IMR-90 (cell line): ENCODE measurements at regions not wholly inside any gene's neighbourhood (a gene's known extent, or its start where the extent isn't known, plus 50 kb on each side); places are given as distances from the start of the nearest gene placed in this dataset.
A peak's percentile ranks its signal among the peaks of the same experiment; 100 is the strongest.

ENCODE experiments used
- ATAC-seq: fragments of 200-7000 bp; cut with Tn5 transposase; 2 replicates; pipeline ENCODE4 v1.9.1; 2020; ENCODE audit warnings: low read depth, mild to moderate bottlenecking, moderate library complexity
- BruUV-seq: library from RNA; stranded (reverse); fragments of 400-500 nt; replicated peaks from 2 replicates; lab custom pipeline; 2021; lab: Mats Ljungman, UMichigan
- CTCF ChIA-PET: fragments of 300-600 bp; formaldehyde crosslinking; extraction: SDS; loops from one replicate; lab custom pipeline; 2021; ENCODE audit warnings: antibody characterized with exemption; lab: Yijun Ruan, JAX
- POLR2A ChIA-PET: fragments of 300-600 bp; sonication (Branson Sonifier 250); formaldehyde crosslinking; loops from one replicate; lab custom pipeline; 2022; ENCODE audit warnings: antibody characterized with exemption; ENCODE audit not compliant: unreplicated experiment; lab: Charles Lee
- DNase-seq: peaks from one replicate; pipeline ENCODE4 v3.0.0; 2013
- H2AFZ ChIP-seq: replicated peaks from 2 replicates; pipeline ENCODE3; 2013; ENCODE audit warnings: low read length, mild to moderate bottlenecking; ENCODE audit not compliant: poor library complexity
- H2AK5ac ChIP-seq: 2 replicates; pipeline ENCODE4 v1.6.1; 2013; ENCODE audit warnings: low read depth, low read length, inconsistent platforms
- H2AK9ac ChIP-seq: replicated peaks from 2 replicates; pipeline ENCODE3; 2013; ENCODE audit warnings: mild to moderate bottlenecking, low read depth, low read length, moderate library complexity; ENCODE audit not compliant: poor library complexity
- H2BK120ac ChIP-seq: 2 replicates; pipeline ENCODE4 v1.6.1; 2013; ENCODE audit warnings: low read depth, low read length, inconsistent platforms
- H2BK15ac ChIP-seq: 3 replicates; pipeline ENCODE4 v1.6.1; 2013; ENCODE audit warnings: low read depth, low read length, inconsistent platforms
- H2BK20ac ChIP-seq: 2 replicates; pipeline ENCODE4 v1.6.1; 2013; ENCODE audit warnings: low read depth, mild to moderate bottlenecking, inconsistent platforms, low read length, moderate library complexity
- H2BK5ac ChIP-seq: 2 replicates; pipeline ENCODE4 v1.6.1; 2013; ENCODE audit warnings: mild to moderate bottlenecking, low read depth, low read length, inconsistent platforms; ENCODE audit not compliant: poor library complexity, severe bottlenecking
- H3K14ac ChIP-seq: replicated peaks from 2 replicates; pipeline ENCODE4 v1.6.1; 2013; ENCODE audit warnings: low read depth, low read length, inconsistent platforms
- H3K18ac ChIP-seq: 2 replicates; pipeline ENCODE4 v1.6.1; 2013; ENCODE audit warnings: low read depth, low read length, control low read depth
- H3K23ac ChIP-seq: 2 replicates; pipeline ENCODE4 v1.6.1; 2013; ENCODE audit warnings: low read depth, low read length, inconsistent platforms
- H3K27ac ChIP-seq: 2 replicates; pipeline ENCODE4 v1.5.1; 2013; ENCODE audit warnings: mild to moderate bottlenecking, control low read depth, low read length; ENCODE audit not compliant: insufficient read depth
- H3K27me3 ChIP-seq: 2 replicates; pipeline ENCODE4 v1.6.1; 2013; ENCODE audit warnings: low read length; ENCODE audit not compliant: control insufficient read depth, insufficient read depth
- H3K36me3 ChIP-seq: 2 replicates; pipeline ENCODE4 v1.6.1; 2013; ENCODE audit warnings: low read length, mixed read lengths; ENCODE audit not compliant: control insufficient read depth, insufficient read depth
- H3K4ac ChIP-seq: 2 replicates; pipeline ENCODE4 v1.6.1; 2013; ENCODE audit warnings: low read depth, low read length, inconsistent platforms
- H3K4me1 ChIP-seq: 2 replicates; pipeline ENCODE4 v1.6.1; 2013; ENCODE audit warnings: low read length, mixed read lengths; ENCODE audit not compliant: control insufficient read depth, insufficient read depth
- H3K4me2 ChIP-seq: 2 replicates; pipeline ENCODE4 v1.6.1; 2013; ENCODE audit warnings: low read depth, mild to moderate bottlenecking, control low read depth, low read length, moderate library complexity
- H3K4me3 ChIP-seq: 2 replicates; pipeline ENCODE4 v1.5.1; 2013; ENCODE audit warnings: low read depth, mild to moderate bottlenecking, control low read depth, low read length, moderate library complexity; ENCODE audit not compliant: insufficient read depth
- H3K56ac ChIP-seq: 2 replicates; pipeline ENCODE4 v1.6.1; 2013; ENCODE audit warnings: low read length, inconsistent platforms; ENCODE audit not compliant: insufficient read depth; ENCODE audit errors: extremely low read depth
- H3K79me1 ChIP-seq, 2 experiments: 2 replicates each; pipeline ENCODE4 v1.6.1; 2013; ENCODE audit warnings: low read length in 2 of 2, inconsistent platforms in 1 of 2, low read depth in 1 of 2
- H3K9ac ChIP-seq: 2 replicates; pipeline ENCODE4 v1.6.1; 2013; ENCODE audit warnings: low read depth, low read length, control low read depth
- H3K9me1 ChIP-seq: 2 replicates; pipeline ENCODE4 v1.6.1; 2013; ENCODE audit warnings: low read length, inconsistent platforms; ENCODE audit not compliant: insufficient read depth
- H3K9me3 ChIP-seq: 2 replicates; pipeline ENCODE4 v1.6.1; 2013; ENCODE audit warnings: low read length; ENCODE audit not compliant: control insufficient read depth, insufficient read depth
- H4K20me1 ChIP-seq: 2 replicates; pipeline ENCODE4 v1.6.1; 2013; ENCODE audit warnings: low read length, inconsistent platforms; ENCODE audit not compliant: insufficient read depth
- H4K5ac ChIP-seq: 2 replicates; pipeline ENCODE4 v1.6.1; 2013; ENCODE audit warnings: mild to moderate bottlenecking, low read depth, low read length, control low read depth
- H4K8ac ChIP-seq, 2 experiments: 2 replicates each; pipeline ENCODE4 v1.6.1; 2013; ENCODE audit warnings: low read depth in 2 of 2, low read length in 2 of 2, control low read depth in 1 of 2, inconsistent platforms in 1 of 2
- H4K91ac ChIP-seq: 2 replicates; pipeline ENCODE4 v1.6.1; 2013; ENCODE audit warnings: low read depth, low read length, inconsistent platforms; ENCODE audit not compliant: insufficient read depth
- CTCF ChIP-seq: conservative IDR thresholded peaks from 2 replicates; pipeline ENCODE4 v1.5.1; 2012; ENCODE audit warnings: mild to moderate bottlenecking, low read depth, low read length, improper control_type of control experiment
- ELK1 ChIP-seq: fragments of 150-350 bp; IDR thresholded peaks from 2 replicates; pipeline ENCODE4 v1.6.1; 2016; ENCODE audit warnings: low read depth, mild to moderate bottlenecking, low read length, moderate library complexity, borderline replicate concordance
- MAFK ChIP-seq: IDR thresholded peaks from 2 replicates; pipeline ENCODE4 v1.6.1; 2012; ENCODE audit warnings: low read depth, low read length, improper control_type of control experiment
- MAZ ChIP-seq: IDR thresholded peaks from 2 replicates; pipeline ENCODE4 v1.6.1; 2012; ENCODE audit warnings: low read depth, mild to moderate bottlenecking, low read length, improper control_type of control experiment, moderate library complexity, borderline replicate concordance
- WGBS, 2 experiments: methylation state at CpG; one replicate each; pipeline versions ENCODE4 v1.1.5 to v1.1.7; 2013; ENCODE audit warnings: missing lambda C conversion rate in 2 of 2; ENCODE audit not compliant: insufficient read length in 1 of 2; ENCODE audit errors: extremely low coverage in 2 of 2; 5-methylcytosine and 5-hydroxymethylcytosine counted together
- dilution Hi-C: fragments of 300-500 bp; cut with HindIII; formaldehyde crosslinking; loops from one replicate; pipeline ENCODE4 v1.14.3; 2018; ENCODE audit warnings: low sequenced_read_pairs; ENCODE audit not compliant: unreplicated experiment
- in situ Hi-C: fragments of 300-500 bp; cut with MboI; formaldehyde crosslinking; loops from 3 replicates; pipeline ENCODE4 v1.14.3; 2019; ENCODE audit warnings: low sequenced_read_pairs, inconsistent platforms, mixed read lengths
- intact Hi-C: fragments of 100-400 bp; cut with micrococcal nuclease; formaldehyde crosslinking; loops from 2 replicates; pipeline ENCODE4 v1.10.0; 2022

- Histone ChIP-seq H3K14ac (no peak overlapping the region), H3K4me3 (no peak overlapping the region), H3K9ac (no peak overlapping the region), H3K79me1 (no peaks in the 10 kb centered on the region), H3K23ac (no peak overlapping the region), H4K20me1 (no peaks in the 10 kb centered on the region), H2BK15ac (no peak overlapping the region), H3K27me3 (peaks cover 16% of the 10 kb centered on the region), H3K4ac (no peak overlapping the region), H2BK20ac (no peak overlapping the region), H4K91ac (no peak overlapping the region), H3K36me3 (no peaks in the 10 kb centered on the region), H2BK5ac (no peak overlapping the region), H3K4me1 (peaks cover 1% of the 10 kb centered on the region; the same call in 1 of the 2 replicates), H2BK120ac (no peak overlapping the region), H3K9me1 (no peaks in the 10 kb centered on the region; the same call in 1 of the 2 replicates), H3K56ac (no peak overlapping the region), H3K27ac (no peak overlapping the region), H3K18ac (no peak overlapping the region), H4K8ac (no peak overlapping the region), H2AK9ac (no peak overlapping the region), H2AK5ac (no peak overlapping the region), H2AFZ (peak overlapping the region; percentile 68), H4K5ac (no peak overlapping the region), H3K9me3 (no peaks in the 10 kb centered on the region), H3K4me2 (no peak overlapping the region)
- no peak for TF ChIP-seq MAZ
- TF ChIP-seq MAFK = no peak
- no peak for TF ChIP-seq ELK1
- no peak for TF ChIP-seq CTCF
- dilution Hi-C loops = no loop called here
- no TSS peak for BruUV-seq
- CTCF ChIA-PET = no interaction called here
- ATAC-seq (no peak), DNase-seq (no peak)
- WGBS, 2 experiments = 78% methylated on average over 2 of the region's 6 CpGs; no CpG with 5 or more reads in 1 of the 2 experiments
- in situ Hi-C loops = loop anchor here (25.0 kb wide), 2 partner anchors 992 to 1242 kb away; no protein-coding TSS in a partner anchor
- intact Hi-C loops = no loop called here
- POLR2A ChIA-PET = interaction anchor here (0.6 kb wide), 1 partner anchor 250 kb away, joined by 6 read pairs; no protein-coding TSS in a partner anchor
These were observed 187.5 kb upstream of the ZBED5 start for GRCh38 chr11:11045156-11045930.
